OCI-LY1 (cell line): ENCODE measurements at regions not wholly inside any gene's neighbourhood (a gene's known extent, or its start where the extent isn't known, plus 50 kb on each side); places are given as distances from the start of the nearest gene placed in this dataset.

Experiments
- H2AFZ ChIP-seq: fragments of 200-600 bp; sonication (generic), shearing (Covaris generic); 2 replicates; pipeline ENCODE4 v1.6.0; 2014; ENCODE audit warnings: antibody characterized with exemption, mild to moderate bottlenecking, low read length
- H3F3A ChIP-seq: fragments of 200-600 bp; sonication (generic), shearing (Covaris generic); 2 replicates; pipeline ENCODE4 v1.6.0; 2014; ENCODE audit warnings: mild to moderate bottlenecking, antibody characterized with exemption, low read length, moderate library complexity; ENCODE audit not compliant: insufficient read depth
- H3K27ac ChIP-seq: fragments of 200-600 bp; sonication (generic); 2 replicates; pipeline ENCODE4 v1.5.1; 2014; ENCODE audit warnings: low read length, mixed run types, mild to moderate bottlenecking, low read depth; ENCODE audit not compliant: poor library complexity, severe bottlenecking
- H3K27me3 ChIP-seq: fragments of 200-600 bp; sonication (generic); 2 replicates; pipeline ENCODE4 v1.6.0; 2014; ENCODE audit warnings: antibody characterized with exemption, mild to moderate bottlenecking, low read length, moderate library complexity; ENCODE audit not compliant: insufficient read depth
- H3K36me3 ChIP-seq: fragments of 200-600 bp; sonication (generic); 2 replicates; pipeline ENCODE4 v1.6.1; 2014; ENCODE audit warnings: mild to moderate bottlenecking, antibody characterized with exemption, low read length, moderate library complexity, mixed read lengths; ENCODE audit not compliant: insufficient read depth
- H3K4me1 ChIP-seq: fragments of 200-600 bp; sonication (generic); 2 replicates; pipeline ENCODE4 v1.5.1; 2014; ENCODE audit warnings: mild to moderate bottlenecking, low read length, moderate library complexity; ENCODE audit not compliant: insufficient read depth, severe bottlenecking
- H3K4me2 ChIP-seq: fragments of 200-600 bp; sonication (generic), shearing (Covaris generic); 2 replicates; pipeline ENCODE4 v1.6.1; 2014; ENCODE audit warnings: low read length
- H3K4me3 ChIP-seq: fragments of 200-600 bp; sonication (generic); 2 replicates; pipeline ENCODE4 v1.5.1; 2014; ENCODE audit warnings: low read length, low read depth, mild to moderate bottlenecking, mixed read lengths; ENCODE audit not compliant: poor library complexity, severe bottlenecking
- H3K79me2 ChIP-seq: fragments of 200-600 bp; shearing (Covaris generic); 2 replicates; pipeline ENCODE4 v1.6.1; 2016; ENCODE audit warnings: mixed run types, low read length, mixed read lengths; ENCODE audit not compliant: insufficient read depth
- H3K9ac ChIP-seq: fragments of 200-600 bp; sonication (generic), shearing (Covaris generic); 2 replicates; pipeline ENCODE4 v1.6.1; 2014; ENCODE audit warnings: mild to moderate bottlenecking, low read length, mixed read lengths
- H3K9me2 ChIP-seq: fragments of 200-600 bp; sonication (generic), shearing (Covaris generic); 2 replicates; pipeline ENCODE4 v1.6.1; 2014; ENCODE audit warnings: low read depth, mild to moderate bottlenecking, low read length, mixed read lengths
- H3K9me3 ChIP-seq: fragments of 200-600 bp; shearing (Covaris generic); 2 replicates; pipeline ENCODE4 v1.6.1; 2014; ENCODE audit warnings: low read length, mixed read lengths
- H4K20me1 ChIP-seq: fragments of 200-600 bp; sonication (generic), shearing (Covaris generic); 2 replicates; pipeline ENCODE4 v1.6.0; 2016; ENCODE audit warnings: mild to moderate bottlenecking, low read length; ENCODE audit not compliant: insufficient read depth
- EZH2 ChIP-seq: fragments of 200-600 bp; sonication (generic), shearing (Covaris generic); IDR thresholded peaks from 2 replicates; pipeline ENCODE4 v1.8.0; 2017; ENCODE audit warnings: borderline replicate concordance, mixed run types, mild to moderate bottlenecking, antibody characterized with exemption, low read length, moderate library complexity, mixed read lengths
- TF ChIP-seq, protein P1 (sequence below): fragments of 200-600 bp; sonication (generic), shearing (Covaris generic); IDR thresholded peaks from 2 replicates; pipeline ENCODE4 v1.5.1; 2017; ENCODE audit warnings: mild to moderate bottlenecking, antibody characterized with exemption, low read length, moderate library complexity, mixed read lengths

GRCh38 chr4:152100379-152101201, 339.8 kb upstream of the GATB start:
- H3K4me3 ChIP-seq, result no peak overlapping the region
- H3K4me2 ChIP-seq, result peak overlapping the region; percentile 46
- H4K20me1 ChIP-seq, result no peaks in the 10 kb centered on the region
- no peaks in the 10 kb centered on the region for H3K9me3 ChIP-seq
- no peaks in the 10 kb centered on the region for H3K9me2 ChIP-seq
- H3K27ac ChIP-seq, result peak overlapping the region; percentile 71
- H3F3A ChIP-seq, result no peaks in the 10 kb centered on the region
- no peaks in the 10 kb centered on the region; the same call in 1 of the 2 replicates for H3K27me3 ChIP-seq
- peak overlapping the region; percentile 66; the same call in 1 of the 2 replicates for H2AFZ ChIP-seq
- no peak overlapping the region for H3K9ac ChIP-seq
- TF ChIP-seq EZH2, result no peak
- TF ChIP-seq, protein P1, sequence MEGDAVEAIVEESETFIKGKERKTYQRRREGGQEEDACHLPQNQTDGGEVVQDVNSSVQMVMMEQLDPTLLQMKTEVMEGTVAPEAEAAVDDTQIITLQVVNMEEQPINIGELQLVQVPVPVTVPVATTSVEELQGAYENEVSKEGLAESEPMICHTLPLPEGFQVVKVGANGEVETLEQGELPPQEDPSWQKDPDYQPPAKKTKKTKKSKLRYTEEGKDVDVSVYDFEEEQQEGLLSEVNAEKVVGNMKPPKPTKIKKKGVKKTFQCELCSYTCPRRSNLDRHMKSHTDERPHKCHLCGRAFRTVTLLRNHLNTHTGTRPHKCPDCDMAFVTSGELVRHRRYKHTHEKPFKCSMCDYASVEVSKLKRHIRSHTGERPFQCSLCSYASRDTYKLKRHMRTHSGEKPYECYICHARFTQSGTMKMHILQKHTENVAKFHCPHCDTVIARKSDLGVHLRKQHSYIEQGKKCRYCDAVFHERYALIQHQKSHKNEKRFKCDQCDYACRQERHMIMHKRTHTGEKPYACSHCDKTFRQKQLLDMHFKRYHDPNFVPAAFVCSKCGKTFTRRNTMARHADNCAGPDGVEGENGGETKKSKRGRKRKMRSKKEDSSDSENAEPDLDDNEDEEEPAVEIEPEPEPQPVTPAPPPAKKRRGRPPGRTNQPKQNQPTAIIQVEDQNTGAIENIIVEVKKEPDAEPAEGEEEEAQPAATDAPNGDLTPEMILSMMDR, result no peak
- no peaks in the 10 kb centered on the region for H3K79me2 ChIP-seq
- H3K4me1 ChIP-seq, result peaks cover 29% of the 10 kb centered on the region
- no peaks in the 10 kb centered on the region for H3K36me3 ChIP-seq

- no peak overlapping the region for H3K4me2 ChIP-seq
- H3K9me2 ChIP-seq, result no peaks in the 10 kb centered on the region
- H3K36me3 ChIP-seq, result no peaks in the 10 kb centered on the region
- H3K9ac ChIP-seq, result no peak overlapping the region
- 0 out of 2 replicates have a peak overlapping the region, but pooled peaks have one; percentile 66 for H2AFZ ChIP-seq
- no peaks in the 10 kb centered on the region for H3F3A ChIP-seq
- no peak overlapping the region for H3K4me3 ChIP-seq
- H3K79me2 ChIP-seq, result no peaks in the 10 kb centered on the region
- H4K20me1 ChIP-seq, result no peaks in the 10 kb centered on the region
- H3K4me1 ChIP-seq, result peaks cover 29% of the 10 kb centered on the region
- TF ChIP-seq, protein P1, result no peak
- no peak for TF ChIP-seq EZH2
- peak overlapping the region; percentile 71 for H3K27ac ChIP-seq
- H3K27me3 ChIP-seq, result no peaks in the 10 kb centered on the region
- H3K9me3 ChIP-seq, result no peaks in the 10 kb centered on the region
Measured at GRCh38 chr4:152099981-152100378, 339.2 kb upstream of the GATB start.

DNA sequence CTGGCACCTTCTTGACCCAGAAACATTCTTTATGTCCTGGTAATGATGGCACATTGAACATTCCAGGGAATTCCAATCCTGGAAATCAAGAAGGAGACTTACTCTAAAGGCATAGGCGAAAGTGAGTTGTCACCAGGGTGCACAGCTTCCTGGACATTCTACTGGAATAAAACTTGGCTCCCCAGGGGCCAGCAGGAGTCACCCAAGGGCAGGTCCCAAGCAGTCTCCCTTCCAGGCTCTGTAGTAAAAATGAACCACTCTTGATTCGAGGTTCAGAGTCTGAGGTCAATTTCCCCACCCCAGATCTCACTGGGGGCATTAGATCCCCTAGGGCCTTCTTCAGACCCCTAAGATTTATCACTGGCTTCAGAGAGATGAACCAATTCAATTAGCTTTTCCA, 338.7 kb upstream of the GATB start:
- no peak for TF ChIP-seq EZH2
- TF ChIP-seq, protein P1, result no peak
- H3K9ac ChIP-seq, result no peak overlapping the region
- no peak overlapping the region for H2AFZ ChIP-seq
- no peaks in the 10 kb centered on the region for H3K36me3 ChIP-seq
- H4K20me1 ChIP-seq, result no peaks in the 10 kb centered on the region
- H3K27me3 ChIP-seq, result no peaks in the 10 kb centered on the region
- H3F3A ChIP-seq, result no peaks in the 10 kb centered on the region
- no peaks in the 10 kb centered on the region for H3K9me2 ChIP-seq
- H3K9me3 ChIP-seq, result no peaks in the 10 kb centered on the region
- no peaks in the 10 kb centered on the region for H3K79me2 ChIP-seq
- peaks cover 29% of the 10 kb centered on the region for H3K4me1 ChIP-seq
- no peak overlapping the region for H3K4me3 ChIP-seq
- H3K27ac ChIP-seq, result peak overlapping the region; percentile 28
- H3K4me2 ChIP-seq, result no peak overlapping the region
